LHCN-M2 (cell line): ENCODE measurements at regions not wholly inside any gene's neighbourhood (a gene's known extent, or its start where the extent isn't known, plus 50 kb on each side); places are given as distances from the start of the nearest gene placed in this dataset.
"Not testable (repeated sequence)": the region's sequence is repeated elsewhere in the genome, so short reads cannot be mapped to it uniquely, and the experiment has no call there.

Experiments used
- DNase-seq: peaks from one replicate; pipeline ENCODE4 v3.0.0-alpha.2; 2012; ENCODE audit warnings: low read depth

- DNase-seq, result no peak
Observed at GRCh38 chr10:83516788-83517187, 622.5 kb upstream of the GHITM start.

GRCh38 chr10:83517456-83517855, 621.9 kb upstream of the GHITM start:
- DNase-seq, result no peak

GRCh38 chr10:83518779-83519178, 620.5 kb upstream of the GHITM start:
- no peak for DNase-seq

GRCh38 chr10:83520386-83520785, 618.9 kb upstream of the GHITM start:
- not testable (repeated sequence) for DNase-seq

GRCh38 chr10:83522456-83522855, 616.9 kb upstream of the GHITM start:
- no peak for DNase-seq

- no peak for DNase-seq
Observed at GRCh38 chr10:83522881-83523386, 616.4 kb upstream of the GHITM start.

GRCh38 chr10:83527934-83528333, 611.4 kb upstream of the GHITM start:
- DNase-seq, result no peak

GRCh38 chr10:83533290-83533689, 606.0 kb upstream of the GHITM start:
- DNase-seq, result no peak

GRCh38 chr10:83536426-83536825, 602.9 kb upstream of the GHITM start:
- DNase-seq, result no peak

- no peak for DNase-seq
Observed at GRCh38 chr10:83538047-83538446, 601.3 kb upstream of the GHITM start.

- DNase-seq, result no peak
Observed at GRCh38 chr10:83539528-83540308, 599.6 kb upstream of the GHITM start.

- no peak for DNase-seq
Observed at GRCh38 chr10:83541046-83541445, 598.3 kb upstream of the GHITM start.

- no peak for DNase-seq
Observed at GRCh38 chr10:83542774-83543411, 596.4 kb upstream of the GHITM start.

GRCh38 chr10:83543691-83544462, 595.4 kb upstream of the GHITM start:
- DNase-seq, result no peak

GRCh38 chr10:83545901-83546391, 593.4 kb upstream of the GHITM start:
- no peak for DNase-seq

- DNase-seq, result not testable (repeated sequence)
Observed at GRCh38 chr10:83551190-83551589, 588.1 kb upstream of the GHITM start.

- DNase-seq, result no peak
Observed at GRCh38 chr10:83553366-83553765, 585.9 kb upstream of the GHITM start.

GRCh38 chr10:83555264-83555663, 584.0 kb upstream of the GHITM start:
- DNase-seq, result no peak

- no peak for DNase-seq
Observed at GRCh38 chr10:83562381-83562780, 576.9 kb upstream of the GHITM start.

GRCh38 chr10:83564889-83565588, 574.3 kb upstream of the GHITM start:
- DNase-seq, result no peak

- no peak for DNase-seq
Observed at GRCh38 chr10:83572036-83572435, 567.3 kb upstream of the GHITM start.
